H1 (cell line): ENCODE measurements at regions not wholly inside any gene's neighbourhood (a gene's known extent, or its start where the extent isn't known, plus 50 kb on each side); places are given as distances from the start of the nearest gene placed in this dataset.

Source experiments
- CTCF ChIA-PET: fragments of 300-600 bp; sonication (Branson Sonifier 250); formaldehyde crosslinking; loops from one replicate; lab custom pipeline; 2021; ENCODE audit not compliant: partially characterized antibody; lab: Charles Lee
- POLR2A ChIA-PET: fragments of 300-600 bp; sonication (Branson Sonifier 250); formaldehyde crosslinking; loops from one replicate; lab custom pipeline; 2021; ENCODE audit warnings: inconsistent platforms; ENCODE audit not compliant: partially characterized antibody; lab: Charles Lee
- DNase-seq, 2 experiments: peaks; one replicate each; pipeline versions ENCODE4 v3.0.0 to v3.0.0-alpha.2; 2010 to 2022; ENCODE audit warnings: low spot score in 2 of 2, low read depth in 1 of 2, mixed read lengths in 1 of 2
- FAIRE-seq: peaks from 2 replicates; lab custom pipeline; 2011; peaks lifted over from hg19 to GRCh38; lab: Jason Lieb, UNC
- H2AFZ ChIP-seq: 2 replicates; pipeline ENCODE4 v1.8.1; 2012; ENCODE audit warnings: low read length, inconsistent platforms
- H2AK5ac ChIP-seq: 2 replicates; pipeline ENCODE4 v1.6.1; 2013; ENCODE audit warnings: low read depth, low read length
- H2BK120ac ChIP-seq: replicated peaks from 2 replicates; pipeline ENCODE3; 2013; ENCODE audit warnings: low read depth, low read length, inconsistent platforms
- H2BK12ac ChIP-seq: 2 replicates; pipeline ENCODE4 v1.6.1; 2013; ENCODE audit warnings: low read depth, low read length
- H2BK15ac ChIP-seq: 2 replicates; pipeline ENCODE4 v1.6.1; 2013; ENCODE audit warnings: low read length
- H2BK20ac ChIP-seq: 2 replicates; pipeline ENCODE4 v1.6.1; 2013; ENCODE audit warnings: low read length
- H2BK5ac ChIP-seq: 2 replicates; pipeline ENCODE4 v1.6.1; 2013; ENCODE audit warnings: low read depth, low read length
- H3K14ac ChIP-seq: 2 replicates; pipeline ENCODE4 v1.6.1; 2013; ENCODE audit warnings: inconsistent platforms; ENCODE audit not compliant: insufficient read length
- H3K18ac ChIP-seq: 2 replicates; pipeline ENCODE4 v1.6.1; 2013; ENCODE audit warnings: low read length; ENCODE audit errors: extremely low read depth
- H3K23ac ChIP-seq: 2 replicates; pipeline ENCODE4 v1.6.1; 2013; ENCODE audit warnings: inconsistent platforms; ENCODE audit not compliant: insufficient read length
- H3K23me2 ChIP-seq: 2 replicates; pipeline ENCODE4 v1.6.1; 2013; ENCODE audit warnings: low read depth, low read length
- H3K27ac ChIP-seq: 2 replicates; pipeline ENCODE4 v1.6.1; 2011; ENCODE audit warnings: low read depth, low read length, inconsistent platforms
- H3K27me3 ChIP-seq, 4 experiments: replicated peaks in 1 of 4; 1 replicate in 1 of 4; 2 replicates in 3 of 4; pipeline versions ENCODE4 v1.6.1 to v1.8.1; 2011 to 2013; ENCODE audit warnings: low read length in 3 of 4, mild to moderate bottlenecking in 3 of 4, inconsistent platforms in 2 of 4, mixed read lengths in 2 of 4, moderate library complexity in 1 of 4; ENCODE audit not compliant: control insufficient read depth in 3 of 4, insufficient read depth in 3 of 4; ENCODE audit errors: extremely low read depth in 1 of 4
- H3K36me3 ChIP-seq, 4 experiments: 2 replicates each; pipeline versions ENCODE4 v1.6.1 to v1.8.1; 2011 to 2013; ENCODE audit warnings: mild to moderate bottlenecking in 4 of 4, low read length in 3 of 4, moderate library complexity in 2 of 4, control low read depth in 1 of 4, inconsistent platforms in 1 of 4; ENCODE audit not compliant: insufficient read depth in 4 of 4, control insufficient read depth in 2 of 4
- H3K4ac ChIP-seq: replicated peaks from 2 replicates; pipeline ENCODE3; 2013; ENCODE audit warnings: low read length, low read depth, mixed read lengths, inconsistent platforms; ENCODE audit not compliant: insufficient read length
- H3K4me1 ChIP-seq, 4 experiments: replicated peaks in 1 of 4; 1 replicate in 1 of 4; 2 replicates in 3 of 4; pipeline versions ENCODE4 v1.6.1 to v1.8.1; 2011 to 2013; ENCODE audit warnings: low read length in 3 of 4, inconsistent platforms in 2 of 4, mixed read lengths in 1 of 4; ENCODE audit not compliant: insufficient read depth in 4 of 4, control insufficient read depth in 3 of 4
- H3K4me2 ChIP-seq, 2 experiments: 2 replicates each; pipeline versions ENCODE4 v1.6.1 to v1.8.1; 2011 to 2013; ENCODE audit warnings: low read depth in 2 of 2, low read length in 2 of 2, control low read depth in 1 of 2, inconsistent platforms in 1 of 2, mild to moderate bottlenecking in 1 of 2; ENCODE audit not compliant: insufficient read depth in 1 of 2
- H3K4me3 ChIP-seq, 4 experiments: fragments of 200-600, 300-600 bp in 1 of 4; sonication (generic), shearing (Covaris generic), sonication (Bioruptor Twin) in 1 of 4; 2 replicates each; pipeline versions ENCODE4 v1.5.1 to v1.8.1; 2011 to 2016; ENCODE audit warnings: low read length in 4 of 4, low read depth in 3 of 4, control low read depth in 2 of 4, inconsistent platforms in 2 of 4, mild to moderate bottlenecking in 2 of 4, mixed read lengths in 1 of 4, moderate library complexity in 1 of 4; ENCODE audit not compliant: insufficient read depth in 2 of 4; ENCODE audit errors: extremely low read depth in 1 of 4
- H3K56ac ChIP-seq: replicated peaks from 2 replicates; pipeline ENCODE3; 2013; ENCODE audit warnings: low read depth, mild to moderate bottlenecking, mixed read lengths, low read length, inconsistent platforms; ENCODE audit not compliant: insufficient read length
- H3K79me1 ChIP-seq: 2 replicates; pipeline ENCODE4 v1.6.1; 2013; ENCODE audit warnings: low read depth, low read length, control low read depth
- H3K79me2 ChIP-seq, 2 experiments: 2 replicates each; pipeline versions ENCODE4 v1.6.1 to v1.8.1; 2012 to 2013; ENCODE audit warnings: low read length in 2 of 2, mild to moderate bottlenecking in 2 of 2, inconsistent platforms in 1 of 2; ENCODE audit not compliant: insufficient read depth in 2 of 2, control insufficient read depth in 1 of 2
- H3K9ac ChIP-seq, 4 experiments: replicated peaks in 1 of 4; 1 replicate in 1 of 4; 2 replicates in 3 of 4; pipeline versions ENCODE4 v1.6.1 to v1.8.1; 2011 to 2013; ENCODE audit warnings: low read depth in 3 of 4, low read length in 3 of 4, control low read depth in 2 of 4, mild to moderate bottlenecking in 2 of 4, moderate library complexity in 2 of 4, inconsistent platforms in 1 of 4; ENCODE audit errors: extremely low read depth in 1 of 4
- H3K9me3 ChIP-seq, 2 experiments: 2 replicates each; pipeline versions ENCODE4 v1.6.1 to v1.8.1; 2012 to 2013; ENCODE audit warnings: mild to moderate bottlenecking in 2 of 2, moderate library complexity in 2 of 2, control low read depth in 1 of 2, inconsistent platforms in 1 of 2, low read depth in 1 of 2, low read length in 1 of 2, mixed read lengths in 1 of 2; ENCODE audit not compliant: insufficient read depth in 2 of 2
- H4K20me1 ChIP-seq, 2 experiments: replicated peaks in 1 of 2; 2 replicates each; pipeline versions ENCODE3 to v1.8.1; 2011 to 2013; ENCODE audit warnings: inconsistent platforms in 2 of 2, low read length in 2 of 2, mild to moderate bottlenecking in 1 of 2; ENCODE audit not compliant: insufficient read depth in 2 of 2, control insufficient read depth in 1 of 2
- H4K5ac ChIP-seq: 2 replicates; pipeline ENCODE4 v1.6.1; 2013; ENCODE audit warnings: low read length, low read depth, mixed read lengths, inconsistent platforms; ENCODE audit not compliant: insufficient read length
- H4K8ac ChIP-seq: 2 replicates; pipeline ENCODE4 v1.8.0; 2013; ENCODE audit warnings: mild to moderate bottlenecking, moderate library complexity, low read length, inconsistent platforms; ENCODE audit not compliant: insufficient read depth; ENCODE audit errors: extremely low read depth
- H4K91ac ChIP-seq: replicated peaks from 2 replicates; pipeline ENCODE3; 2013; ENCODE audit warnings: low read length, mixed read lengths, inconsistent platforms; ENCODE audit not compliant: insufficient read length
- BRCA1 ChIP-seq: IDR thresholded peaks from 2 replicates; pipeline ENCODE4 v1.6.1; 2012; ENCODE audit warnings: low read depth, low read length, improper control_type of control experiment
- CBX5 ChIP-seq: fragments of 300-800, 300-1000 bp; sonication (generic); IDR thresholded peaks from 2 replicates; pipeline ENCODE4 v1.7.1; 2016; ENCODE audit warnings: antibody characterized with exemption, low read length, low read depth
- CBX8 ChIP-seq: fragments of 300-800, 300-1000 bp; sonication (generic); IDR thresholded peaks from 2 replicates; pipeline ENCODE4 v1.7.1; 2016; ENCODE audit warnings: low read depth, low read length, borderline replicate concordance
- HDAC6 ChIP-seq: IDR thresholded peaks from one replicate; pipeline ENCODE4 v1.7.1; 2012; ENCODE audit warnings: low read depth, mild to moderate bottlenecking, inconsistent platforms, low read length, moderate library complexity
- JUND ChIP-seq: IDR thresholded peaks from 2 replicates; pipeline ENCODE4 v1.6.1; 2011; ENCODE audit warnings: mild to moderate bottlenecking, improper control_type of control experiment, low read length
- POLR2AphosphoS5 ChIP-seq: IDR thresholded peaks from 2 replicates; pipeline ENCODE4 v1.6.1; 2011; ENCODE audit warnings: low read depth, low read length
- RNF2 ChIP-seq: fragments of 200-900, 300-1000 bp; sonication (generic); IDR thresholded peaks from 2 replicates; pipeline ENCODE4 v1.7.1; 2016; ENCODE audit warnings: borderline replicate concordance, low read depth, mild to moderate bottlenecking, antibody characterized with exemption, low read length; ENCODE audit not compliant: poor library complexity, severe bottlenecking; ENCODE audit errors: missing control alignments
- SIX5 ChIP-seq: IDR thresholded peaks from 2 replicates; pipeline ENCODE4 v1.6.1; 2011; ENCODE audit warnings: mild to moderate bottlenecking, low read depth, low read length
- TAF1 ChIP-seq: IDR thresholded peaks from 2 replicates; pipeline ENCODE4 v1.6.1; 2011; ENCODE audit warnings: mild to moderate bottlenecking, low read depth, low read length
- TAF7 ChIP-seq: optimal IDR thresholded peaks from 2 replicates; pipeline ENCODE3; 2011; ENCODE audit warnings: low read depth, mild to moderate bottlenecking, inconsistent platforms, low read length, moderate library complexity, borderline replicate concordance
- WGBS, 2 experiments: shearing (Covaris generic) in 1 of 2; methylation state at CpG; one replicate each; pipeline versions ENCODE4 v1.1.6 to v1.1.7; 2013 to 2015; ENCODE audit warnings: low lambda C conversion rate in 2 of 2, mixed read lengths in 2 of 2, inconsistent platforms in 1 of 2, low coverage in 1 of 2, missing lambda C conversion rate in 1 of 2; ENCODE audit not compliant: insufficient replicate concordance in 2 of 2, insufficient coverage in 1 of 2, insufficient read length in 1 of 2; ENCODE audit errors: extremely low coverage in 1 of 2, missing lambda C conversion rate in 1 of 2; 5-methylcytosine and 5-hydroxymethylcytosine counted together
- TF ChIP-seq, protein P1 (sequence below): IDR thresholded peaks from 2 replicates; pipeline ENCODE4 v1.6.1; 2012; ENCODE audit warnings: inconsistent platforms
- TF ChIP-seq, protein P2 (sequence below): IDR thresholded peaks from 2 replicates; pipeline ENCODE4 v1.6.1; 2011; ENCODE audit warnings: low read depth, mild to moderate bottlenecking, low read length; ENCODE audit not compliant: insufficient read depth
- TF ChIP-seq, protein P3 (sequence below): IDR thresholded peaks from 2 replicates; pipeline ENCODE4 v1.6.1; 2011; ENCODE audit warnings: low read length, improper control_type of control experiment

DNA sequence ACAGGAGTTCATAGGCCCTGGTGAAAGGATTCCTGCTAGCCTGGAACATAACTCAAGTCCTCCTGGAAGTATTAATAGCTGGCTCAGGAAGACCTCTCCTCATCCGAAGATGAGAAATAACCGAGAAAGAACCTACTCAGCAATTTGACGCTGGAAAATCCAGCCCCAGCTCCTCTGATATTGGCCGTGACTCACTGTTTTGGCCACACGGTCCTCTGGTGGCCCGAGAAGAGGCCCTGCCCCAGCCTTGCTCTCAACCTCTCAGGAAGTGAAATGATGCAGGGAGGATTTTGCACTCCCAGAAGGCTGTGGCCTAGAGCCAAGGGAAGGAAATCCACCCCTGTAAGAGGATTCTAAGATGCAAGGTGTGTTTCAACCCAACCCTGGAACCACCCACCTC is 121.6 kb downstream of the MTPAP start:
- no peak overlapping the region for H3K4ac ChIP-seq
- H3K23me2 ChIP-seq: no peaks in the 10 kb centered on the region
- H3K56ac ChIP-seq: no peak overlapping the region
- WGBS, 2 experiments: 96% methylated on average over 6 of the region's 6 CpGs; no CpG with 5 or more reads in 1 of the 2 experiments
- H2AFZ ChIP-seq: no peak overlapping the region
- H2BK15ac ChIP-seq: no peak overlapping the region
- no peak overlapping the region for H3K18ac ChIP-seq
- H2BK12ac ChIP-seq: no peak overlapping the region
- H3K27ac ChIP-seq: no peak overlapping the region
- FAIRE-seq: no peak
- H3K14ac ChIP-seq: no peak overlapping the region
- POLR2A ChIA-PET: no interaction called here
- no peak overlapping the region for H4K91ac ChIP-seq
- CTCF ChIA-PET: interaction anchor here (0.6 kb wide), 1 partner anchor 609 kb away, joined by 3 read pairs; no protein-coding TSS in a partner anchor
- H4K5ac ChIP-seq: no peak overlapping the region
- no peak overlapping the region for H2BK5ac ChIP-seq
- H2BK120ac ChIP-seq: no peak overlapping the region
- no peak overlapping the region for H2BK20ac ChIP-seq
- no peak overlapping the region for H4K8ac ChIP-seq
- H3K4me3 ChIP-seq: no peak overlapping the region
- H3K27me3 ChIP-seq: no peaks in the 10 kb centered on the region
- no peak overlapping the region for H3K4me2 ChIP-seq
- no peaks in the 10 kb centered on the region for H3K4me1 ChIP-seq
- no peaks in the 10 kb centered on the region for H4K20me1 ChIP-seq
- DNase-seq: no peak
- H3K9ac ChIP-seq: no peak overlapping the region
- no peaks in the 10 kb centered on the region for H3K9me3 ChIP-seq
- no peak overlapping the region for H3K23ac ChIP-seq
- H3K36me3 ChIP-seq: no peaks in the 10 kb centered on the region
- H2AK5ac ChIP-seq: no peak overlapping the region
- H3K79me2 ChIP-seq: no peaks in the 10 kb centered on the region
- no peaks in the 10 kb centered on the region for H3K79me1 ChIP-seq
- TF ChIP-seq TAF7 (no peak), POLR2AphosphoS5 (no peak), CBX5 (no peak), SIX5 (no peak), TAF1 (no peak), CBX8 (no peak), RNF2 (no peak), BRCA1 (no peak), HDAC6 (no peak), JUND (no peak)
- TF ChIP-seq, protein P1, sequence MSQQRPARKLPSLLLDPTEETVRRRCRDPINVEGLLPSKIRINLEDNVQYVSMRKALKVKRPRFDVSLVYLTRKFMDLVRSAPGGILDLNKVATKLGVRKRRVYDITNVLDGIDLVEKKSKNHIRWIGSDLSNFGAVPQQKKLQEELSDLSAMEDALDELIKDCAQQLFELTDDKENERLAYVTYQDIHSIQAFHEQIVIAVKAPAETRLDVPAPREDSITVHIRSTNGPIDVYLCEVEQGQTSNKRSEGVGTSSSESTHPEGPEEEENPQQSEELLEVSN: no peak
- TF ChIP-seq, protein P2, sequence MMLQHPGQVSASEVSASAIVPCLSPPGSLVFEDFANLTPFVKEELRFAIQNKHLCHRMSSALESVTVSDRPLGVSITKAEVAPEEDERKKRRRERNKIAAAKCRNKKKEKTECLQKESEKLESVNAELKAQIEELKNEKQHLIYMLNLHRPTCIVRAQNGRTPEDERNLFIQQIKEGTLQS: no peak
- TF ChIP-seq, protein P3, sequence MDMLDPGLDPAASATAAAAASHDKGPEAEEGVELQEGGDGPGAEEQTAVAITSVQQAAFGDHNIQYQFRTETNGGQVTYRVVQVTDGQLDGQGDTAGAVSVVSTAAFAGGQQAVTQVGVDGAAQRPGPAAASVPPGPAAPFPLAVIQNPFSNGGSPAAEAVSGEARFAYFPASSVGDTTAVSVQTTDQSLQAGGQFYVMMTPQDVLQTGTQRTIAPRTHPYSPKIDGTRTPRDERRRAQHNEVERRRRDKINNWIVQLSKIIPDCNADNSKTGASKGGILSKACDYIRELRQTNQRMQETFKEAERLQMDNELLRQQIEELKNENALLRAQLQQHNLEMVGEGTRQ: no peak
